ENCODE measurements at regions not wholly inside any gene's neighbourhood (a gene's known extent, or its start where the extent isn't known, plus 50 kb on each side); places are given as distances from the start of the nearest gene placed in this dataset.

GRCh38 chr6:78709021-78709420, 158.3 kb upstream of the IRAK1BP1 start:
- no peak for TF ChIP-seq CTCF (IDR thresholded peaks at IDR 0.05)
- no peak for TF ChIP-seq POLR2A (IDR thresholded peaks at IDR 0.05)
